ENCODE measurements at regions not wholly inside any gene's neighbourhood (a gene's known extent, or its start where the extent isn't known, plus 50 kb on each side); places are given as distances from the start of the nearest gene placed in this dataset.

DNA sequence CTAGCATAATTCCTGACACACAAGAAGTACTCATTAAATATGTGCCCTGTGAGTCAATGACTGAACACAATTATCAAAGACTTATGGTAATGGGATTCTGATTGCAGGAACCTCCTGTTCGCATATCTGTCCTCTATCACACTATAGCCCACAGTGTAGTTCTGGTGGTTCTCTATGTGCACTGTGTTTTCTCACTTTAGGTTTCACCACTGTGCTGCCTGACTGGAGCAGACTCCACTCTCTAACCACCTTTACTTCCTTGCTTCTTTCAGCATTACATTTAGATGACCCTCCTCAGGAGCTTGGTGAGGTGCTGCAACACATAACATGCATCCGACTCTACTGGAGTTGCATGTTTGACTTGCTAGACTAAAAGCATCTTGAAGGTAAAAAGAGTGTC lies 777.1 kb downstream of the SQOR start:
- DNase-seq (ENCODE audit: low read depth, low spot score), result no peak

DNA sequence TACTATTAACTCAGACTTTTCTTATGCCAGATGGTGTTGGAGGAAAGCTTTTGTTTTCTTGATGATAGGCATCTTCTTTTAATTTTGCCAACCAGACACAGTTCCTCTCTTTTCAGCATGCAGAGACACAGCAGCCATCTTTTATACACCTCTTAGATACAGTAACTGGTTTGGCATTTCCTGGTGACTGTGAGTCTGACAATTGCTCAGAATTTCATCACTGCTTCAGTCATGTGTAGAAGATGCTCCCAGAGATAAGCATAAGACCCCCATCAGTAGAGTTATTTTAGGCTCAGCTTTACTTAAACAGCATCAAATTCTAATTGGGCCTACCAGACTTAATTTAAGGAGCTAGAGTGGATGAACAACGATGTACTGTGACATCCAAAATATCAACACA lies 779.0 kb downstream of the SQOR start:
- no peak for DNase-seq (ENCODE audit: low read depth, low spot score)

DNA sequence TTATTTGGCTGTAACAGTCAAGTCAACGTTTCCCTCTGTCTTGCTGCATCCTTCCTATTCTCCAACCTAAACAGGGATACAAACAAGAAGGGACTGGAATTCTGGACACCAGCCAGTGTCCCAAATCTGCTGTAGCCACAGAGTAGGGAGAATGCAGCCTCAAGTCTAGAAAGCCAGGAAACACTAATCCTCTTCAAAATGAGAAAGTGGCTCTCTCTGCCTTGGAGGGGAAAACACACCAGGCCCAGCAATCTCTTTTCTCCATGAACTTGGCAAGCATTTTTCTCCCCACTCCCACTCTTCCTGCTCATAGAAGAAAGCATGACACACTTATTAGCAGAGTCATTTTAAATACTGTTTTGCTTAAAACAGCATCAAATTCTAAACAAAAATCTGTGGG lies 781.7 kb downstream of the SQOR start:
- no peak for DNase-seq (ENCODE audit: low read depth, low spot score)

DNA sequence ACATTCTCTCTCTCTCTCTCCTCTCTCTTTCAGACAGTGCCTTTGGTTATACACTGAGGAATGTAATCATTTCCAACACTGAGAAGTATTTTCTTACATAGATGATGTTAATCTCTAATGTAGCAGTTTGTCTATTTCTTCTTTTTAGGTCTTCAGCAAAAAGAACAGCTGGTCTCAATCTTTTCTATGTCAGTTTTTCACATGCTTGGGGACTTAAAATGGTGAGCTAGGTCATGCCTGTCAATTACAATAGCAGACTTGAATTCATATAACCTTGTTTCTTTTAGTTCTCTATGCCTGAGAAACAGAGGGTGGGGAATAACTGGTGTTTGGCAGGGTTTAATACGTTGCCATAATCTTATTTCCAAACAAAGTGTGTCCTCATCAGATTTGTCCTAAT lies 786.2 kb downstream of the SQOR start:
- no peak for DNase-seq (ENCODE audit: low read depth, low spot score)

- DNase-seq (ENCODE audit: low read depth, low spot score), result no peak
These were observed 806.6 kb downstream of the SQOR start for GRCh38 chr15:46441294-46442062.

DNA sequence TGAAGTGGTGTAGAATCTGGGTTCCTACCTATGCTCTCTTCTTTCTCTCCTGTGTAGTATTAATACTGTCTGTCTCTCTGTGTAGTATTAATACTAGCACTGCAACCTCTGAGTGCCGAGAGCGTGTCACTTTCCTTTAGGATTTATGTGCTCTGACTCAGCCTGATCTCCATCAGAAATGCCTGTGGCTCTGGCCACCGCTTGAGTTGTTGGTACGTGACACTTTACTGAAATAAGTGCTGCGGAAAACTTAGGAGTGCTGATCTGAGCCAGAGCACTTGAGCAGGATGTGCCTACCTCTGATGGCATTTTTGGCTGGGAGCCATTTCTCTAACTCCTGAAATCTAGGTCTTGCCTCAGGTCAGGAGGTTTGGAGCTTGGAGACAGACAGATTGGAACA lies 807.4 kb downstream of the SQOR start:
- no peak for DNase-seq (ENCODE audit: low read depth, low spot score)

GRCh38 chr15:46442901-46443590 lies 808.2 kb downstream of the SQOR start:
- no peak for DNase-seq (ENCODE audit: low read depth, low spot score)

GRCh38 chr15:46450112-46450809 lies 815.4 kb downstream of the SQOR start:
- DNase-seq (ENCODE audit: low read depth, low spot score), result no peak

- DNase-seq (ENCODE audit: low read depth, low spot score), result no peak
These were observed 816.0 kb downstream of the SQOR start for GRCh38 chr15:46450810-46451182.

DNA sequence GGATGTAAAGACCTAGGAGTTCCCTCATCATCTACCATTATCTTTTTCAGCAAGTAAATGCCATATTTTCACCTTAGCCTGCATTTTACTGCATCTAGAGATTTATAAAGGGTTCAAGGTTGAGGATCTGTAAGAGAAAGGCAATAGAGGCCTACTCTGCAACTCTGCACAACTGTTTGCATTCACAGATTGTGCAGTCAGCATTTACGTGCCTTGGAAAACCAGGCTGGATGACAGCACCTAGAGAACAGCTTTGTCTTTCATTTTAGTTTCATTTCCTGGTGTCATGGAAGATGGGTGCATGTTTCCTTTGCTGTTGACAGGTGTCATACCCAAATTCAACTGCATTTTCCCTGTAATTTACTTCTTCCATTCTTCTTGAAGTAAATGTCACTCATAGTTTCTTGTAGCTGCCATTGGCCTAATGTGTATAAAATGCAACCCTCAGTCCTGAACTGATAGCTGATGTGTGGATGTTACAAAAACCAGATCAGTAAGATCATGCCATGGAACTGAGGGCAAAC lies 817.5 kb downstream of the SQOR start:
- DNase-seq (ENCODE audit: low read depth, low spot score), result no peak

DNA sequence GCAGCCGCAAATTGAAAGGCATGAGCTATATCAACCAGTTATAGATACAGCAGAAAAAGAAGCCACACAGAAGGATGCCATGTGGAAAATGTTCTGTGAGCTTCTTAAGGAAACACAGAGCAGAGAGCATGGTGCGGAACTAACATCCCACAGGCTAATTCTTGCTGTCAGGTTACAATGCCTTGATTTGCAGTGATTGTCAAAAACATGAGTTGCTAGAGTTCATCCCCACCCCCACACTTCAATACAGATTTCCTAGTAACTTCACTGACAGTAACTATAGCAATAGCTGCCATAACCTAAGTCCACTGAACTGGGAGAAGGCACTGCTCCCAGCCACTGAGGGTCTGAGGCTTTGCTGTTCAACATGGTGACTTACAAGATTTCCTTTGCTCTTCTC lies 821.6 kb downstream of the SQOR start:
- DNase-seq (ENCODE audit: low read depth, low spot score), result no peak

GRCh38 chr15:46460431-46461094 lies 825.7 kb downstream of the SQOR start:
- no peak for DNase-seq (ENCODE audit: low read depth, low spot score)

DNA sequence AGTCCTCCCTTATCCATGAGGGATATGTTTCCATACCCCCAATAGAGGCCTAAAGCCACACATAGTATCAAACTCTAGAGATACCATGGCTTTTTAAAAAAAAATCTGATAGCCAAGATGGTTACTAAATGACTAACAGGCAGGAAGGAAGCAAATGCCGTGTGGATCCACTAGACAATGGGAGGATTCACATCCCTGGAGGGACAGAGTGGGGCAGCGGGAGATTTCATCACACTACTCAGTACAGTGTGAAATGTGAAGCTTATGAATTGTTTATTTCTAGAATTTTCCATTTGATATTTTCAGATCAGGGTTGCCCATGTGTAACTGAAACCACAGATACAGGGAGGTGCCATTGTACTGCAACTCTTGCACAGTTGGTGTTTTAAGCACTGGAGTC lies 826.6 kb downstream of the SQOR start:
- no peak for DNase-seq (ENCODE audit: low read depth, low spot score)

GRCh38 chr15:46467041-46467440 lies 832.2 kb downstream of the SQOR start:
- no peak for DNase-seq (ENCODE audit: low read depth, low spot score)

GRCh38 chr15:46471096-46471495 lies 836.3 kb downstream of the SQOR start:
- DNase-seq (ENCODE audit: low read depth, low spot score), result no peak

DNA sequence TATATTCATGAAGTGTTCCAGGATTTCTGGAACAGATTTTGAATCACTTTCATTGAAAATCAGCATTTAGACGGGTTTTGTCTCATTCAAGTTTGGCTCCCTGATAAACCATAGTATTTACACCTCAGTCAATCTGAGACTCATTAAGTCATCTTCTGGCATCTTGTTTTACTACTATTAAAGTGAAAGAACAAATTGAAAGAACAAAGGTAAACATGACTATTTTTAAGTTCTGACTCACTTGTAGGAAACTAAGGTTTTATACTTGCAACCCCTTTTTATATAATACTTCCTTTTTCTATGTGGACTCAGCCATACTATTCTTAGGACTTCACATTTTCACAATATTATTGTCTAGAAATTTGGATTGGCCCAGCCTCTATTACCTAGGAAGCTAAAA lies 854.4 kb downstream of the SQOR start:
- DNase-seq (ENCODE audit: low read depth, low spot score), result no peak

GRCh38 chr15:46496491-46497115 lies 861.8 kb downstream of the SQOR start:
- no peak for DNase-seq (ENCODE audit: low read depth, low spot score)

DNA sequence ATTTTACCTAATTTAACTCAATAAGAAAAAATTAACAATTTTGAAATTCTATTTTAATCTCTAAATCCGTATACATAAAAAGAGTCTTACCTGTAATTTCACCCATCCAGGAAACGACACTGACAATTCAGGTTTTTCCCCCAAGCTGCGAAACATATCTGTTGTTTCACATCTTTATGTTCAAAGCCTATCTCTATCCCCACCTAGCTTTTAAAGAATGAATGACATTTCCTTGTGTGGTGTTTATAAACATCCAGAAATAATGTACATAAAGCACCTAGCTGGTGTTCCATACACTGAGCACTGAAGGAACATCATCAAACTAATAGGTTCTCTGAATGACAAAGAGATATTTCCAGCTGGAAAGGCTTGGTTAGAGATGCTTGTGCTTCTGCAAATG lies 867.8 kb downstream of the SQOR start:
- no peak for DNase-seq (ENCODE audit: low read depth, low spot score)

- no peak for DNase-seq (ENCODE audit: low read depth, low spot score)
These were observed 883.6 kb downstream of the SQOR start for GRCh38 chr15:46518381-46518780.

DNA sequence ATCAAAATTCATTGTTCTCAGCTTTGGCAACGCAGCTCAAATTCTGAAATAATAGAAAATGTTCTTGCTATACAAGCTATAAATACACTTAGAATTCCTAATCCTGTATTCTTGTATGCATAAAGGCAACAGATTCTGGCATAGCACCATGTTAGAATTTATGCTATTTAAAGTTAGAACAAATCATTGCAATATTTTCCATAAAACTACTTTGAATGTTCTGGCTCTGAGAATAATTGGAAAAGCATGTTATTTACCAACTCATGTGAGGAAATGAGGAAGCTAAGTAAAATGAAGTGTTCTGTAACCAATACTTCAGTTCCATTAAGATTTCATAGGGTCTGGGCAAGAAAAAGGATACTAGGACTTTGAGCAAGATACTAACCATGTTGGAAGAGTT lies 888.9 kb downstream of the SQOR start:
- DNase-seq (ENCODE audit: low read depth, low spot score), result no peak

DNA sequence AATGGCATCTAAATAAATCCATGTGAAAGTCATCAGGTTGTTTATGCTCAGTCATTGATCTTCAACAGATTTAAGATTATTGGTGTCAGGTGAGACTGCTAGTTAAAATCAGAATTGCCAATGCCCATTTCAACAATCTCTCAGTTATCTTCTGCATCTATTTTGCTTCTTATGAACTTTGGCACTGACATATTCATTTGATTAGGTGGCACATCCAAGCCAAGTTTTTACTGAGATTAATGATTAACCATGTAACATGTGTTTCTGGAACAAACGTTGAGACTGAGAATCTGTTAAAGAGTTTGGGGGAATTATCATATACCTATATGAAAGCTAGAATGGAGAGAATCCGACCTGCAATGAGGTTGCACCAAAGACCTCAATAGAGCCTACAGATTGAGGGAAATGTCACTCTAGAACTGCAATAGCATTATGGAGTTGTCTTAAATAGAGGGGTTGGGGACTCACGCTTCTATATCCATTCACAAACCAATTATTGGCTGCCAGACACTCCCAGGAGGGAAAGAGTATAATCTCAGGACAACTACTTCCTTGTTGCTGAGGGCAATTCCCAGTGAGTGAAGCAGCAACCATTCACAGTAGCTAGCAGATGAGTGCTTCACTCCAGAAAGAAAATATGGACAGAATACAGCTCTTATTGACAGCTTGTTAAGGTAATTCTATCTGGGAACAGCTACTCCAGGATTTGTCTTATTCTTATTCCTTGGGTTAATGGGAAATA lies 891.3 kb downstream of the SQOR start:
- no peak for DNase-seq (ENCODE audit: low read depth, low spot score)

Data from brain pericyte (primary cell).